Left hindlimb (tissue), 1 donor: ENCODE measurements at regions not wholly inside any gene's neighbourhood (a gene's known extent, or its start where the extent isn't known, plus 50 kb on each side); places are given as distances from the start of the nearest gene placed in this dataset.
"Not testable (repeated sequence)": the region's sequence is repeated elsewhere in the genome, so short reads cannot be mapped to it uniquely, and the experiment has no call there.

Experiments
- DNase-seq: peaks from one replicate; pipeline ENCODE4 v3.0.0-alpha.2; 2018

DNA sequence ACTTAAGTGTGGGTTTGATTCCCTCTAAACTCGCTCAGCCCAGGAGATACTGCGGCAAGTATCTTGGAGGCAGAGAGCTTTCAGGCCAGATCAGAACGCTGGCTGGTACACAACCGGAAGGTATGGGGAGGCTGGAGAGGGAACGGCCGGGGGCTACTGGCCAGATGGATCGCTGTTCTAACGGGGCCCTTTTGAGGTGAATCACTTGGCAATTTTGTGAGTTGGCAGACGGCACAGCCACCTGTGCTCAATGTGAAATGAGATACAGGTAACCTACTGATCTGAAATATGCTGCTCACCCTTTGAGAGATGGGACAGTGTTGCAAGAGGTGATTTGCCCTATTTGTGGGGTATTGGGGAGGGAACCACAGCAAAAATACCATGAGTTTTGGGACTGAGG, 622.9 kb upstream of the RBFOX1 start:
- DNase-seq: no peak

DNA sequence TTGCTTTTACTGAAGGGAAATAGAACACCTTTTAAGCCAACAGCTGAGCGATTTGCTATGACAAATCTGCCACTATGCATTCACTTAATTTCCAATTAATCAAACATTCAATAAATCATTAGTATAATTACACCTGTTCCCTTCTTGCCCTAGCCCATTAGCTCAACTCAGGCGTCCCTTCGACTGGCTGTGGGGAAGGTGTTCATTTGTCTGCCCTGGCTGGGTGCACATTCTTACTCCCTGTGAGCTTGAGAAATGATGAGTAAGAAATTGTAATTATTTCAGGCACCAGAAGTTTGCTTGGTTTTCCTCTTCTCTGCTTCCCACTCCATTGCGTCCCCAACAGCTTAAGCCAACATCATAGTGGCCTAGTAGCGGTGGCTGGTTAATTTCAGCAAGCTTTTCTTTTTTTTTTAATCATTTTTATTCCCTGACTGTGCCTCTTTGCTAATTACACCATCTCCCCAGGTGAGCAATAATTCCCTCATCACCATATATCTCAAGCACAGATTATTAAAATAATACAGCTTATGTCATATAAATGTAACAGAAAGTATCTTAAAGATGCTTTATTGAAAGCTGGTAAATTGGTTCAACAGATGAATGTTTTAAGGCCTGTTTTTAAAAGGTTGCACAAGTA, 623.9 kb upstream of the RBFOX1 start:
- DNase-seq: no peak

DNA sequence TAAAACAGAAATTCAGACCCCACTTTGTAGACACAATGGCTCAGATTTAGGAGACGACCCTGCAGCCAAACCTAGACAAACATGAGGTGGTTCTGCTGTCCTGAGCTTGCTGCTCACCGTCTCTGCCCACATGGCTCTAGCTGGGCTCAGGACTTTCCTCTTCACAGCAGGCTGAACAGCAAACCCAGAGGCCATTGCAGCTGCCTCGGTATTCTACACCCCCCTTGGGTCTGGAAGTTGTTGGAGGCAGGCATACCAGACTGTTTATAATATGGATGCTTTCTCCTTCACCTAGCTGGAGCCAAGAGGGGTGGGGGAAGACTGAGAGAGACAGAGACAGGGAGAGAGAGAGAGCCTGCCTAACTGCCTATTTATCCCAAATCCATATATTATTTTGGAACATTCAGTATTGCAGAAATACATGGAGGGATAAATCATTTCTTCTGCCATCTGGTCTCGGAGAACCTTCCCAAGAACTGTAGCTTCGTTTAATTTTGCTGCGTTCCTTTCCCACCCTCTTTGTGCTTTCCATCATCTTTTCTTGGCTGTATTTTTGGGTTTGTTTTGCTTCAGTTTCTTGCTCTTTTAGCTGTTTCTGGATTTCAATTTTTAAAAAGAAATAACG, 628.2 kb upstream of the RBFOX1 start:
- DNase-seq: no peak

DNA sequence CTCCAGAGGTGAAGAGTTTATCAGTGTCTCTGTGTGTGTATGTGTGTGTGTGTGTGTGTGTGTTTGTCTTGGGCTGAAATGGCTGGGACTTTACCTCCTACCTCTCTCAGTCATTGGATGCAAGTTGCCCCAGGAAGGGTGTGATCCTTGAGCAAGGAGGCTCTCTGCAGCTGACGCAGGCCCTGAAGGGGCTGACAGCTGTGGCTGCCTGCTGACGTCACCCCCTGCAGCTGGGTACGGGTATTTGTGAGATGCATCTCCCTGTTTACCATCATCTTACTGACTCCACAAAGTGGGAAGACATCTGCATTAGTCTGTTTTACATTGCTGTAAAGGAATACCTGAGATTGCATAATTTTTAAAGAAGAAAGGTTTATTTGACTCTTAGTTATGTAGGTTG, 631.5 kb upstream of the RBFOX1 start:
- no peak for DNase-seq

DNA sequence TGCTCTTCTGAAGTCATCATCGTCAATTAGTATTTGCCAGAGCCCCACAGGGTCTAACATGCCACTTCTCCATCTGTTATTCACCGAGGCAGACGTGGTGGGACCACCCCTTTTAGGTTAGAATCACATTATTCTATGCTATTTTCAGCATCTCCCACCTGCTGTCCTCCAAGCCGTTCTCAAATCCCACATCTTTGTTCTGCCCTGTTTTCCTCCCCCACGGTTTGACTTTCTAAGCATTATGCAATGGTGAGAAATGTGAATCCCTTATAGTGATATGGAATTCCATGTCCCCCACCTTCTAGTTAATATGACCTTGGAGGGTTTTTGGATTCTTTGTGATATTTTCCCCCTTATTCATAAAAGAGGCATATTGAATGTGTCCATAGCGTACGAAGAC, 634.1 kb upstream of the RBFOX1 start:
- no peak for DNase-seq

DNA sequence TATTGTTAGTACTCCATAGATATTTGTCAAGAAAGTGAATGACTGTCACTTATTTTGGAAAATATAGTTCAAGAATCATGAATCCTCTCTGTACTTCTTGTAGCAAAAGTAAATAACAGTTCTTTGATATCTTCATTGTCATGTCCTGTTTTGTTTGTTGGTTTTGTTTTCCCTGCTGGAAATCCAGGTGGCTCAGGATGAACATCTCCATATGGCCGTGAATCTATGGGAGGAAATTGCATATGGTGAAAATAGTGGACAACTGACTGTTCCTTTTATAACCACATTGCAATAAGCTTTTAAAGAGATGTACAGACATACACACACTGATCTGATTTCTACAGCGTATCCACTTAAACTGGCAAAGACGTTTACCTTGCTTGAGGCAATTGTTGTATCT, 637.0 kb upstream of the RBFOX1 start:
- no peak for DNase-seq

DNA sequence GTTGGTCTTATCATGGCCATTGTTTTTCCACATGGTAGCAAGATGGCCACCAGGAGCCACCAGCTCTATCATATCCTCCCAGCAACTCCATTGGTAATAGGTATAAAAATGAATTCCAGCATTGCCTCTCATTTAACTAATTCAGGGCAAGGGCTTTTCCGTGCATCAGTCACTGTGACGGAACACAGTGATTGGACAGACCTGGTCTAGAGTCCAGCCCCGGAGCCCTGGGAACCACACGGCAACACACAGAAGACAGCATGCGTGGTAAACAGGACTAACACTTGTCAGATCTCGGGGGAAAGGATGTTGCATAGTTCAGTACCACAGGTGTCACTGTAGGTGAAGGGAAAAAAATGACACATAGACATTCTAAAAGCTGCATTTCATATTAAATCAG, 638.0 kb upstream of the RBFOX1 start:
- DNase-seq: no peak

DNA sequence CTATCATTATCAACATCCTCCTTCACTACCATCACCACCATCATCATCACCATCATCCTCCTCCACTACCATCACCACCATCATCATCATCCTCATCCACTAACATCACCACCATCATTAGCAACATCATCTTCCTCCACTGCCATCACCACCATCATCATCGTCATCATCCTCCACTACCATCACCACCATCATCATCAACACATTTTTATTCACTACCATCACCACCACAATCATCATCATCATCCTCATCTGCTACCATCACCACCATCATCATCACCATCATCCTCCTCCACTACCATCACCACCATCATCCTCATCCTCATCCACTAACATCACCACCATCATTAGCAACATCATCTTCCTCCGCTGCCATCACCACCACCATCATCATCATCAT, 639.2 kb upstream of the RBFOX1 start:
- DNase-seq: not testable (repeated sequence)

DNA sequence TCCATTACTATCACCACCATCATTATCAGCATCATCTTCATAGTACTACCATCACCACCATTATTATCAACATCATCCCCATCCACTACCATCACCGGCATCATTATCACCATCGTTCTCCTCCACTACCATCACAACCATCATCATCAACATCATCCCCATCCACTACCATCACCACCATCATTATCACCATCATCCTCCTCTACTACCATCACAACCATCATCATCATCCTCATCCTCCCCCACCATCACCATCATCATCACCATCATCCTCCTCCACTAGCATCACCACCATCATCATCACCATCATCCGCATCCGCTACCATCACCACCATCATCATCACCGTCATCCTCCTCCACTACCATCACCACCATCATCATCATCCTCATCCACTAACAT, 639.8 kb upstream of the RBFOX1 start:
- no peak for DNase-seq

DNA sequence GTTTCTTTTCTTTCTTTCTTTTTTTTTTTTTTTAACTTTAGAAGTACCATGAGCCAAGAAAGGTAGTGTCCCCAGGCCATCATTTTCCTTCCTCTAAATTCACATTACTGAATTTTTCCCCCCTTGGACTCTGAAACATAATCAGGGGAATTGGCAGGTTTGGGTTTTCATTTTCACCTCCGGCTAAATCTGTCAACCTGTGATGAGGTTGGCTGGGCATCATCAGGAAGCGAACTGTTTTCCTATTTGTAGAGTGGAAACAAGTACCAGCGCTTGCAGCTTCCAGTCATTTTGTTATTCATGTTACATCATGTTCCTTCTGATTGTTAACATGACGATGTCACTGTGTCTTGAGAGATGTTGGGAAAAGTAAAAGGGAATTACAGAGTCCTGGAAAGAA, 641.9 kb upstream of the RBFOX1 start:
- DNase-seq: no peak

DNA sequence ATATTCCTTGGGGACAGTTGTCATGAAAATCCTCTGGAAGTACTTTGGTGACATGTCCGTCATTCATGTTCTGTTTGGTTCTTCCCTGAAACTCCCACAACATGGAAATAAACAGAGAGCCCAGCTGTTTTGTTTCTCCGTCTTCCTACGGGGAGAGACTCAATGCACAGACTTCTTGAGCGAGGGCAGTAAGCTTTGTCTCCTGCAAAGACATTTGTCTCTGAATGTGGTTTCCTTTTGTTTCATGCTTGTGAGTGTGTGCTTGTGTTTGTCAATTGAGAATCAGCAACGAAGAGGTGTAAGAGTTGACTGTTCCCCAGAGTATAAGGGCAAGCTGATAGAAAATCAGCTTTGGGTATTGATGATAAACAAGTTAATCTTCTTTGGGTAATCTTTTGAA, 643.0 kb upstream of the RBFOX1 start:
- DNase-seq: no peak

DNA sequence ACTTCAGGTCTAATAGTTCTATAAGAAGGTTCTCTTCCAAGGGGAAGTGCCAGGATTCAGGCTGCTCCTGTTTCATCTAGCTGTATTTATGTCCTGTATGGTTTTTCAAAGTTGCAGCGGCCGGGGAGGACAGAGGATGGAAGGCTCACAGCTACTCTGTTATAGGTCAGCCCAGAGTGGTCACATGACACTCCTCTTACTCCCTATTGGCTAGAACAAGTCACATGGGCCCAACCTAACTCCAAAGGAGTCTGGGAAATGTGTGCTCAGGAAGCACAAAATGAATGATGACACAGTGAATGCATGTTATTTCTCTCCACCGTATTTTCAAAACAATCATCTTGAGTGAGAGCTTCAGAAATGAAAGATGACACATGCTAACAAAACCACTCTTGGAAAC, 645.1 kb upstream of the RBFOX1 start:
- no peak for DNase-seq

DNA sequence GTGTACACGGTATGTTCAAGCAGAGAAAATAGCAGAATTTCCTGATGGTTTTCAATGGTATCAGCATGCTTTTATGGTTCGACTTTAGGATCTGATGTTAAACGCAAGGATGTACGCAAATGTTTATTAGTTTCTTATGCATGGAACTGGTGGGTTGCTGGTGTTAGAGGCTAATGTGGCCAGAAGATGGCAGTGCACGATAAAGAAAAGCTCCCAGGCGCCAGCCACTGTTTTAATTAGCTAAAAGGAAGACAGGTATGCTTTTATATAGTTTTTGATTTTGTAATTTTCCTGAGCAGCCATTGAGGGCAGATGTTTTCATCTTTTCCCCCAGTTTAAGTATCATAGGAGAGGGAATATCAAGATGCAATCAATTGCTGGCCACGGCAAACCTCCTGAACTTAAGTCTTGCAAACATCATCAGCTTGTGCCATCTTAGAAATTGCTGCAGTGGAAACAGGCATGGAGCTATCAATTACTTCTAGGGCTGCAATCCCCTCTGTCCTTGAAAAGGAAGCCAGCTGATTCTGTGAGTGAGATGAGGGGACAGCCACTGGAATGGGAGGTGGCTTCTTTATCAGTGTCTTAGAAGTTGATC, 648.5 kb upstream of the RBFOX1 start:
- DNase-seq: no peak

DNA sequence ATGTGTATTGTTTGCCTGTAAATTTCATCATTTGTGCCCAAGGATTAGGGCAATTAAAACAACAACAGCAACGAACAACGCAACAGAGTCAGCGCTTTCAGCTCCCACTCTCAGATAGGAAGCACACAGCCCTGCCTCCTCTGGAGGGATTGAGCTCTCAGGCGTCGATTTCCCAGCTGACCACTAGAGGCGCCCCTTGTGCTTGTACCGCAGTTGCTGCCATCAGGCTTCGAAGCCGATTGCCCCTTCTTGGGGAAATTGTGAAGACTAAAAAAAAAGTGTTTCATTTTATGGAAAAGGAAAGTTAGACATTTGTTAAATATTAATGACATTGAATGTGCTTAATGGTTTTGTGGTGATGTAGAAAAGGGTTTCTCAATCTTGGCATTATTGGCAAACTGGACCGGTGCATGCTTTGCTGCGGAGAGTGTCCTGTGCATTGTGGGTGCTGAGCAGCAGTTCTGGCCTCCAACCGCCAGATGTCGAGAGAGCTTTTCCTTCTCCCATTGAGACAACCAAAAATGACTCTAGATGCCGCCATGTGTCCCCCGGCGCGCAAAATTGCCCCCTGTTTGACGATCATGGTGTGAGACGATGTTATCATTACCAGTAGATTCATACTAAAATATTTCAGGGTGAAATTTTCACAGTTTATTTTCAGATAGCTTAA, 650.4 kb upstream of the RBFOX1 start:
- DNase-seq: no peak

DNA sequence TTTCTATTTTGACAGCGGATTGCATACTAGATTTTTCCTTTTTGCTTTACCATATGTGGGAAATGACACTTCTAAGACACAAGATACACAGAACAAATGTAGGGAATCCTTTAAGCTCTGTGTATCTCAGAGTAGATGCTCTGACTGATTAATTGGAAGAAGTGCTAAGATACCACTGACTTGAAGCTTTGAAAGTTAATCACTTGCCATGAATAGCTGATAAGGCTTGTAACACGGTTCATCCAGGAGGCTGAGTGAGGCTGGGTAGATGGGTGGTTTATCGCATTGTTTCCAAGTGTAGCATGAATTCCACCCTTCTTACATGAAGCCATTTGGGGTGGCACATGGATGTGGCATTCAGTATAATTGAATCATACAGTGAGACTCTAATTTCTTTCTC, 654.1 kb upstream of the RBFOX1 start:
- no peak for DNase-seq

DNA sequence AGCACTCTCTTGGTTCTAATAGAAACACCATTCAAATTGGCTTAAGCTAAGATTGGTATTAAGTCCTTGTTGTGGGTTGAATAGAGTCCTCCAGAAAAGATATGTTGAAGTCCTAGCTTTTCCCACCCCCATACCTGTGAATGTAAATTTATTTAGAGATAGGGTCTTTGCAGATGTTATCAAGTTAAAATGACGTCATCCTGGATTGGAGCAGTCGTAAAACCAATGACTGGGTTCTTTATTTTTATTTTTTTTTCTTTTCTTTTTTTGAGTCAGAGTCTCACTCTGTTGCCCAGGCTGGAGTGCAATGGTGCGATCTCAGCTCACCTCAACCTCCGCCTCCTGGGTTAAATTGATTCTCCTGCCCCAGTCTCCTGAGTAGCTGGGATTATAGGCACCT, 658.6 kb upstream of the RBFOX1 start:
- no peak for DNase-seq

DNA sequence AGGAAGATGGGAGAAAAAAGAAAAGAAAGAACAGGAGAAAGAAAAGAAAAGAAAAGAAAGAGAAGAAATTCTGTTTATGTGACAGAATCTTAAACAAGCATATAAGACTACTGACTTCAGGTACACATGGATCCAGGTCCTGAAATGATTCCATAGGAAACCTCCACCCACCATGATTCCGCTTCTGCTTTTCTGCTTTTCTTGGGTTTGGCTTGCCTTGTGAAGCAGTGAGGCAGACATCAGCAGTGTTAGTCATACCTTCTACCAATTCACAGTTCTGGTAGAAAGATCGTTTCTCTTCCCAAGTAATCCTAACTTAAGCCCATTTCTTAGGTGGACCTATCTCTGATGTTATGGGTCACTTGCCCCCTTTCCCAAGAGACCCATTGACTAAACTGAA, 660.1 kb upstream of the RBFOX1 start:
- no peak for DNase-seq

DNA sequence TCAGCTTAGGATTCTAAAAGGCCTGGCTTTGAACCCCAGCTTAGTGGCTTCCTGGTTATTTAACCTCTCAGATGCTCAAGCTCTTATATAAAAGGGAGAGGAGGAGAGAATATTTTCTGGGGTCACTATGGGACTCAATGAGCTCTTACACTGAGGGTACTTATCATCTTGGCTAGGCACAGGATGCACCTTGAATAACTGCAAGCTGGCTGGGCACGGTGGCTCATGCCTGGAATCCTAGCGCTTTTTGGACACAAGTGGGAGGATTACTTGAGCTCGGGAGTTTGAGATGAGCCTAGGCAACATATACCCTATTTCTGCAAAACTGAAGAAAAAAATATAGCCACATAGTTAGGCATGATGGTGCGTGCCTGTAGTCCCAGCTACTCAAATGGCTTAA, 665.3 kb upstream of the RBFOX1 start:
- DNase-seq: no peak

DNA sequence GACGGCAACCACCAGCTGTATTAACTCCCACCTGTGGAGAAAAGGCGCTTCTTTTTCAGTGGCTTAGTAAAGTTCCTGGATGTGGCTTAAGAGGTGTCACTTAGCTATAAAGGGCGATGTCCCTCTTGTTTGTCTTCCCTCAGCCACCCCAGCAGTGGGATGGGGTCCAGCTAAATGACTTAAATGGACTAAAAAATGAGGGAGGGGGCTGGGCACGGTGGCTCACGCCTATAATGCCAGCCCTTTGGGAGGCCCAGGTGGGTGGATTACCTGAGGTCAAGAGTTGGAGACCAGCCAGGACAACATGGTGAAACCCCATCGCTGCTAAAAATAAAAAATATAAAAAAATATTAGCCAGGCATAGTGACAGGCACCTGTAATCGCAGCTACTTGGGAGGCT, 667.5 kb upstream of the RBFOX1 start:
- DNase-seq: no peak

DNA sequence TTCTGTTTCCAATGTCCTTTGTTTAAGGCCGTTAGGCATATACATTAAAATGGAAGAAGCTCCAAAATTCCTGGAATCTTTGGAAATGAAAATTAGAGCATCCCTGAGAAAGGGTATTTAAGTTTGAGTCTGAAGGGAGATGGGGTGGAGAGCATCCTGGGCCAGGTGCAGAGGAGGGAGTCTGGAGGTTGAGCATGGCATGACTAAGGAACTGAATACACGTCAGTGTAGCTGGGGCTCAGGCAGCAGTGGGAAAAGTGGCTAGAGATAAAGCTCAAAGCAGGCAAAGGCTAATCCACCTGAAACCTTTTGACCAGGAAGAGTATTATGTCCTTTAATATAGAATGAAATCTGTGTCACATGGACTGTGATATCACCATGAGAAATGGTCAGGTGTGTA, 669.0 kb upstream of the RBFOX1 start:
- DNase-seq: no peak

DNA sequence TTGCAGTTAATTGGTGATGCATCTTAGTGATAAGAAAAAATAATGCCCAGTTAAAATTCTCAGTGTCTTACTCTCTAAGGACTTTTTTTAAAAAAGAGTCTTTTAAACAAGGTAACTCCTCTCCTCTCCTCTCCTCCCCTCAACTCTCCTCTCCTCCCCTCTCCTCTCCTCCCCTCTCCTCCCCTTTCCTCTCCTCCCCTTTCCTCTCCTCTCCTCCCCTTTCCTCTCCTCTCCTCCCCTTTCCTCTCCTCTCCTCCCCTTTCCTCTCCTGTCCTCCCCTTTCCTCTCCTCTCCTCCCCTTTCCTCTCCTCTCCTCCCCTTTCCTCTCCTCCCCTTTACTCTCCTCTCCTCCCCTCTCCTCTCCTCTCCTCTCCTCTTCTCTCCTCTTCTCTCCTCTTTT, 675.9 kb upstream of the RBFOX1 start:
- DNase-seq: no peak

DNA sequence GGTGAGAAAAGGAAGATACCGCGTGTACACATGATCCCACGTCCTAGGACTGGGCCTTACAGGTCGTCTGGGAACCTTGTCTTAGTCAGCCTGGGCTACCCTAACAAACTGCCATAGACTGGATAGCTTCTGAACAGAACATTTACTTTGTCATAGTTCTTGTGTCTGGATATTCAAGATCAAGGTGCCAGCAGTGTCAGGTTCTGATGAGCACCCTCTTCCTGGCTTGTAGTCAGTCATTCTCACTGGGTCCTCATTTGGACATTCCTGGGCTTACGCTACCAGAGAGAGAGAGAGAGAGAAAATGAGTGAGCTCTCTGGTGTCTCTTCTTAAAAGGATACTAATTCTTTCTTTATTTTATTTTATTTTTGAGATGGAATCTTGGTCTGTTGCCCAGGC, 685.8 kb upstream of the RBFOX1 start:
- no peak for DNase-seq

DNA sequence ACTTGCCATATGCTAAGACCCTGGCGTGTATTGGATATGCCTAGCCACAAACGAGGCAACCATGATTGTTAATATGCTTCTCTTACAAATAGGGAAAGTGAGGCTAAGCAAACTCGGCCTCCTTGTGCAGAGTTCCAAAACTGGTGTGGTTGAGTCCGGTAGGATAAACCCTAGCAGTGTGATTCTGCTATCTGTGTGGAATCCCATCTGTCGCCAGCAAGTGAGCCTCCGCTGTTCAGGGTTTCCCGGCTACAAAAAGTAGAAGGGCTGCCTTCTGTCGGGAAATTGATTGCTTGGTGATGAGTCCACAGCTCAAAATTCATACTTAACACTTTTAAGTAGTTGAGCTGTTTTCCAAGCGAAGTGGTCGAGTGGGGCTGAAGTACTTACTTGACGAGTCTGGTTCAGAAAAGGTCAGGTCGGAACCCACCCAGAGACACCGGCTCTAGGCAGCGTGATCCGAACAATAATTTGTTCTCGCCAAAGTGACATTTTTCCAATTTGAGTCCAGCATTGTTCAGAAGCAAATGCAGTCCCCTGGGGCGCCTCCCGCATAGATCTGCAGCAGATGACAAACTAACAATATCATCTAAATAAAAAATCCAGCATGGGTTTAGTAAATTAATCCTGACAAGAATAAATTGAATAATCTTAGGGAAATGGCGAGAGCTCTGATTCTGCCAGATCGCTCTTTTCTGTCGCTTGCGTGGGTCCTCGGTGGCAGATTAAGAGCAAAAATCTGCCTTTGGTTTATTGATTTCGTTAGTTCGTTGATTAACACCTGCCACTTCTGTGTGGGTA, 686.7 kb upstream of the RBFOX1 start:
- no peak for DNase-seq

DNA sequence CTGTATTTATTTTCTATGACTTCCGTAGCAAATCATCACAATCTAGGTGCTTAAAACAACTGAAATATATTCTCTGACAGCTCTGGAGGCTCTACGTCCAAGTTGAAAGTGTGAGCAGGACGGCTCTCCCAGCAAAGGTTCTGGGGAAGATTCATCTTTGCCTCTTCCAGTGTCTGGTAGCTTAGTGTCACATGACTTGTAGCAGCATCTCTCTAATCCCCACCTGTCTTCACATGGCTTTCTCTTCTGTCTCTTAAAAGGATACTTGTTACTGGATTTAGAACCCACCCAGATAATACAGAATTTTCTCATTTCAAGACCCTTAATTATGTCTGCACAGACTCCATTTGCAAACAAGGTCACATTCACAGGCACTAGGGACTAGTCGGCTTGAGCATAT, 687.7 kb upstream of the RBFOX1 start:
- DNase-seq: no peak
